ENCODE measurements at regions not wholly inside any gene's neighbourhood (a gene's known extent, or its start where the extent isn't known, plus 50 kb on each side); places are given as distances from the start of the nearest gene placed in this dataset.

DNA sequence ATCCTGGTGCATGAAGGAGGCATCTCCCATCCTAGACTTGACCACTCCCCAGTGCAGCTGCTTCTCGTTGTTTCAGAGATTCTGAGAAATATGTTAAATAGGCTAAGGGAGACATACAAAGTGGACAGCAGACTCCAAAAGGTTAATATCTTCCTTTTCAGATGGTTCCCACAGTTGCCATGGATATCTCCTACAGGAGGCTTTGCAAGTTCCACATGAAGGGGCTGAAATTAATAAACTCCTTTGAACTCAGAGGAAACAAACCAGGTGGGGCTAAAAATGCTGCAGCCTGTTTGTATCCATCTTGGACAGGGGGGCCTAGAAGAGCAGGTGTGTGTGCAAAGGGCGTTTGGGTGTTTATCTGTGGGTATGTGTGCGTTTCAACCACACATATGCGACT lies 257.4 kb upstream of the XYLT1 start:
- no peak for DNase-seq

DNA sequence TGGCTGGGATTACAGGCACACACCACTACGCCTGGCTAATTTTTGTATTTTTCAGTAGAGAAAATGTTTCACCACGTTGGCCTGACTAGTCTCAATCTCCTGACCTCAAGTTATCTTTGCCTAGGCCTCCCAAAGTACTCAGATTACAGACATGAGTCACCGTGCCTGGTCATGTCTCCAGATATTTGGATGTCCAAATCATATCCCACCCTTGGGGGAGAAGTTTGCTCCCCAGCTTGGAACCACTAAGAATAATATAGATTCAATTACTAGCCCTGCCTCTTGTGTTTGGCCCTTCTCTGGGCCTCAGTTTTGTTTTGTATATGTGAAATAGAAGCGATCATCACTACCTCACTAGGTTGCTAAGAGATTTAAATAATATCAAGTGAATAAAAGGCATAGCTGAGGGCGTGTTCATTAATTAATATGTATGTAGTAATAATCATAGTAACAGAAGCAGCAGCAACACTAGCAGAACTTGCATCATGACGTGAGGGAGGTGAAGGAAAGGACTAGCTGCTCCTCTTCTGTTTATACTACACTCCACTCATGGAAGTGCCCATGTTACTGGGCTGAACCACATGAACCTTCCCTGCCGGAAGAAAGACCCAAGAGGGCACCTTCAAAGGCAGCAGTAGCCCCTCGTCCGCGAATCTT lies 253.6 kb upstream of the XYLT1 start:
- DNase-seq = no peak

DNA sequence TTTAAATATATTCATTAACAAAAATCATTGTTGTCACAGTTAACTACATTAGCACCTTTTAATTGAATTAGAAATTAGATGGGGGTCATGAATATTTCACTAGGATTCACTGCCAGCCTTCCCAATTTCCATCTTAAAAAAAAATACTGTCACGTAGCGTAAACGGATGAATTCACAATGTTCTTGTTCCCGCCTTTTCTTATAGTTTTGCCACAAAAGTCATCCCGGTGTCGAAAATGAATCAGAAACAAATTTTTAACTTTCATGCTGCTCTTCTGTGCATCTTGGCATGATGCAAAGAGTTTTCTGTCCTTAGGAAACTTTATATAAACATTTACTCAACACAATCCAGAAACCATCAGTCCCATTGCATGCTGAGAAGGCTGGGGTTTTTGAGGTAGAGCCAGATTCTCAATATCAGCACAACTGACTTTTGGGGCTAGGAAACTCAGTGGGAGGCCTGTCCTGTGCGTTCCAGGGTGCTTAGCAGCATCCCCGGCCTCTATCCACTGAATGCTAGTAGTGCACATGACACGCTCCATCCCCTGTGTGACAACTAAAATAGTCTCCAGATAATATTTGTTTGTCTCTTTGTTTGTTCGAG lies 252.9 kb upstream of the XYLT1 start:
- DNase-seq = no peak

DNA sequence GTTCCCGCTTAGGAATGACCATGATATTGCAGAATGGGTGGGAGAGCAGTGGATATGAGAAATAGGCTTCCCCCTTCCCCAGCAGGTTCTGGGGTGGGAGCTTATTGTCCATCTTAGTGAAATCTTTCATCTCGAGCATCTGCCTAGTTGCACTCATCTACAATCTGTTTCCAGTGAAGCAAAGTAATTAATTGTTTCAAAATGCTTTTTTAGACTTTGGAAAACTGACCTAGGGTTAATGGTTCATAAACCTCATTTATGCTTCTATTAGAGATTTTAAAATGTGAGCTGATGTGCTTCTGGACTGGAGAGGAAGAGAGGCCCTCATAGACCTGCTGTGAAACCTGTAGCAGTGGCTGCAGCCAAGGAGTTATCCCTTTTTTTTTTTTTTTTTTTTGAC lies 247.7 kb upstream of the XYLT1 start:
- peak; percentile 8 for DNase-seq

DNA sequence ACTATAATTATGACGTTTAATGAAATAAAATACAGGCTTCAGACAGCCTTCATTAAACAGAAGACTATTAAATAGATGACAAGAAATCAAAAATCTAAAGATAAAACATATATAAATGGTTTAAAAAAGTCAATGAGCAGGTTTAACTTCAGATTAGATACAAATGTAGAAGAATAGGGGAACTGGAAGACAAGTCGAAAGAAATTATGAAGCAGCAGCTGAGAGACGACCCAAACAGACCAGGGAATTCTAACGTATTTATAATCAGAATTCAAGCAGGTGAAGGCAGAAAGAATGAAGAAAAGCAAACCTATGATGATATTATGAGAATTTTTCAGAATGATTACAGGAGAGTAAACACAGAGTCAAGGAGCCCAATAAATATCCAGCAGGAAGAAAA lies 235.1 kb upstream of the XYLT1 start:
- DNase-seq = no peak

DNA sequence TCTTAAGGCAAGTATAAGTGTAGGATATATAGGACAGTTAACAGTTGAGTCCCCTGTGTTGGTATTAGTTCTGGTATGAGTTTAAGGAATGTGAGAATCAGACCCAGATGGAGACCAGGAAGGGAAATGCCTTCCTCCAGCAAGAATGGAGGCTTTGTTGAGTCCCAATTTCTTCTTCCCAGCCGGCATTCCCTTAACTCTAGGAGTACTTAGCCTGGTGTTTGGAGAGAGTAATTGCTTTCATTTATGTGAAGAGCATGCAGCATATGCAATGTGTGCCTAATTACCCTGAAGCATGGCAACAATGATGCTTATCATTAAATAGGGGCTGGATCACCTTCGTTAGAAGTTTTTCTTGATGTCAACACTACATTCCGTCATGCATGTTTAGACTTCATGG lies 225.9 kb upstream of the XYLT1 start:
- no peak for DNase-seq

DNA sequence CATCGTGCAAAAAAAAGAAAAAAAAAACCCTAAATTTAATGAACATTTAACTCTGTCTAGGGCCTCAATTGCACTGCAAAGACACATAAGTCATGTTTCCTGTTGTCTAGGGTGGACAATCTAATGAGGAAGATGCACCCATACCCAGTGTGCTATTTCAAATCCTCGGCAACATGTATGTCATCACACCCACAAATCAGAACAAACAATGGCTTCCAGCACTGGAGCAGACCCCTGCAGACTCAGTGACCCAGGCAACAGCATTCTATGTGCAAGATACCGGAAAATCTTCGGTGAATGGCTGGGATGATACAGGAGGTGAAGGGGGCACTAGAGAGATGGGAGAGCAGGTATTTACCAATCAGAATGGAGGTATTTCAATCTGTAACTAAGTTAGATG lies 221.7 kb upstream of the XYLT1 start:
- no peak for DNase-seq

DNA sequence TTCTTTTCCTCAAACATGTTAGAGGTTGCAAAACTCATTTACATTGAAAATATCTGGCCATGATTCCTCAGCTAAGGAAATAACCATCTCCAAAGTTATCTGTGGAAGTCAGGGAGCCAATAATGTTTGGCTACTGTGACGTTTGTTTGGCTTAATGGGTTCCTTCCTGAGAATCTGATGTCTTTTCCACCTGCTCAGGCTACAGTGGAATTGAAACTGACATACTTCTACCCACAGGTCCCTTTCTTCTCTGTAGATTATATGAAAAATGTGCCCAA lies 221.1 kb upstream of the XYLT1 start:
- no peak for DNase-seq

DNA sequence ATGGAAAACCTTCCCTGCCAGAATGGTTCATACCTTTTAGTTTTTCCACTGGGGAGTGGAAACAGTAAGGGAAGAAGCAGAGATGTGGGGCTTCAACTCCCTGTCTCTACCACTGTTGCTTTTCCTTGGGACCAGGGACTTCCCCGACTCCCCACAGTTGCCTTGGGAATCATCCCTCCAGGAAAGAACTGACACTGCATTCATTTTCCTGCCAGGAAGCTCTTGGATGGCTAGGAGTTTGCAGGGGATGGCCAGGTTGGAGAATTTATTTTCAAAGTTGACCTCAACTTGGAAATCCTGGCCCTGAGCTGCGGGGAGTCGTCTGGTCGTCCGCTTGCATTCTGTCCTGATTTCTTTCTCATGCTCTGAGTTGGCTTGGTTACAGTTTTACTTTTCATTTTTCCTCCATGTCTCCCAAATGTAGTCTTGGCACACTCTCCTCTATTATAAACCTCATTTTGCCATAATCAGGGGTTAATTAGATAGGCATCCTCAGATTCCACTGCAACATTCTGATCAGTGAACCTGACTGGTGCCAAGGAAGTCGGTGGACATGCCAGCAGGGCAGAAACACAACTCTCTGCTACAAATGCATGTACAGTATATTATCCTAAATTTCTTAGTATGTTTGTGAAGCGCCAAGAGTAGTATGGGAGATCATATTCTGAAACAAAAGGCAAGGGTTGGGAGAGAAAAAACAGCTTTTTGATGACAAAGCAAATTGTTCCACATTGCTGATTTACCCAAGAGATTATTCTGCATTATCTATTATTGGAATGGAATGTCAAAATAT lies 220.5 kb upstream of the XYLT1 start:
- DNase-seq = no peak

DNA sequence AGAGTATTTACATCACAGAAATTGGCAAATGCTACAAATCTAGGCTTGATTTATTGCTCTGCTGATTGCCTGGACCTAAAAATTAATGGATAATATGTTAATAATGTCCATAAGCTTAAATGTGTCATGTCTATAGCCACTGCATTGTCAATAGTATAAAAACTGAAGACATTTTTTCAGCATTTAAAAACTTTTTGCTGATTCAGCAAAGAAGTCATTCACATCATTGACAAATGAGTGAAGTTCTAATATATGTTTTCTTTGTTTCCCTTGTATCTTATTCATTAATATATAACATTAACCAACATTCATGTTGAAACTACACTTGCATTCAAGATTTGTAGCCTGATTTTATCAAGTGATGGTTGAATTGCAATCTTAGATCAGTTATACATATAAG lies 214.7 kb upstream of the XYLT1 start:
- no peak for DNase-seq

DNA sequence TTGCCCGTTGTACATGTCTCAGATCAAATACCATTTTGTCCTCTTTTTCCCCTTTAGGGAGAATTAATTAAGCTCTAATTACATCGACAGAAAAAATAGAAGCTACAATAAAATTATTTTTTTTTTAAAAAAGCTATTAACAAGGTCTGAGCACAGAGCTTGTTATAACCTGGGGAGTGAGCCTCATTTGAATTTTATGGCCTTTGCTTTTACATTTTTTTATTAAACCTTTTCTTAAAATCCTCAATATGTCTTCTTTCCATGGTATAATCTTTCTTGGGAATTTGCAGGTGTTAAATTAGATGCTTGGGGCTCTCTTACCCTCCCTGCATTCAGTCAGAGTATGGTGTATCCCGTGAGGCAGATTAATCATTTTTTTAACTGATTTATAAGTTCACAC lies 212.5 kb upstream of the XYLT1 start:
- DNase-seq = peak; percentile 49

DNA sequence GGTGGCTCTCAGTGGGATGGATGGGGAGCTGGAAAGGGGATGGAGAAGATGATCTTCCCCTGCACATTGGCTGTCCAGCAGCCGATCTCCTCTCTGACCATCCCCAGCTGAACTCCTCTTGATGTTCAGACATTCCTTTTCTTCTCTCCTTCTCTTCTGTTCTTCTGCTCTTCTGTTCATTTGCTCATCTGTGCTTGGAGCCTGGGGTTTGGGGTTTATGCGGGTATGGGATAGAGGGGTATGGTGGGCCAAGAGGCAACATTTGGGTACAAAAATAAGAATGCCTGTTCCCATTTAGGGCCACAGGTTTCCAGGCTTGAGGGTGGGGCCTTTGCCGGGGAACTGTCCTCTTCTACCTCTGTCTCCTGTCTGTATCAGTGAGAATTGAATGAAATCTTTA lies 205.4 kb upstream of the XYLT1 start:
- no peak for DNase-seq

DNA sequence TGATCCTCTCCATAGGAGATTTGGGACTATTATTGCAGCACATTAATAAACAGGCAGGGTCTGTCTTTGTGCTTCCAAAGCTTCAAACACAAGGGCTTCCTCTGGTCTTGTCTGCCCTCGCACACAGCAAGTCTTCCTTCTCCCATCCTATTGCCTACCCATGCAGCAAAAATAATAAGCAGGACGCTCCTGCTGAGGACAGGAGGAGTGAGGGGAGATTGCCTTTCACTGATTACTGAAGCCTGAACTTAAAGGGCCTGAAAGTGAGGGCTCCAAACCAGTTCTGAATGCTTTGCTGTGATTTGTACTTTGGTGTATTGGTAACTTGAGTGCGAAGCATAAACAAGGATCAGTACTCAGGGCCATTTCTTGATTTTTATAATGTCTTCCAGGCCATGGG lies 197.6 kb upstream of the XYLT1 start:
- no peak for DNase-seq

DNA sequence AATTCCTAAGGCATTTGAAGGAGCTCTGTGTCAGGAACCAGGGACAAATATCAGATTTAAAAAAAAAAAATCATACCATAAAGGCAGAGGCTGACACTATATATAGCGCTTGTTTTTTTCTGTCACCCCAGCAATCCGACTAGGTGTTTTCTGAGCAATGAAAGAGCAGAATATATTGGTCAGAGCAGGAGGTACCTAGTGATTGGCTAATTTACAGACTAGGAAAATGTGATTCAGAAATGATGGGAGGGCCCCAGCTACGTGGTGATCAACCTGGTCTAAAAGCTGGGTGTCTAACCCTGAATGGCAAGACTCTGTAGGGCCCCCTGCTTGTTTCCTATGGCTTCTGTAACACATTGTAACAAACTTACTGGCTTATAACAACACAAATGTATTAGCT lies 195.5 kb upstream of the XYLT1 start:
- DNase-seq = no peak

DNA sequence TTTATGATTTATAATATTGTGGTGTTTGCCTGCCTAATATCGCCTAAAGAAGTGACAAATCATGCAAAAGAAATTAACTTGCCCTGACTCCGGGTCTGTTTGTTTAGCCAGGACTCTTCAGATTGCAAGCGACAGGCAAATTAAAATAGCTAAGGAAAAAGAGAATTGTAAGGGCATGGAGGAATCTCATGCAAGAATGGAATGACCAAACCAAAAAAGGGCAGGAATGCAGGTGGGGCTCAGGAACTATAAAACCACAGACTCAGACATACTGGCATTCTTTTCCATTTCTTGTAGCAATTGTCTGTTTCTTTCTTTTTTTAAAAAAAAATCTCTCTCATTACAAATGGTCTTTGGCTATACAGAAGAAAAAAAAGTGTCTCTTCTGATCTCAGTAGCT lies 188.1 kb upstream of the XYLT1 start:
- no peak for DNase-seq

DNA sequence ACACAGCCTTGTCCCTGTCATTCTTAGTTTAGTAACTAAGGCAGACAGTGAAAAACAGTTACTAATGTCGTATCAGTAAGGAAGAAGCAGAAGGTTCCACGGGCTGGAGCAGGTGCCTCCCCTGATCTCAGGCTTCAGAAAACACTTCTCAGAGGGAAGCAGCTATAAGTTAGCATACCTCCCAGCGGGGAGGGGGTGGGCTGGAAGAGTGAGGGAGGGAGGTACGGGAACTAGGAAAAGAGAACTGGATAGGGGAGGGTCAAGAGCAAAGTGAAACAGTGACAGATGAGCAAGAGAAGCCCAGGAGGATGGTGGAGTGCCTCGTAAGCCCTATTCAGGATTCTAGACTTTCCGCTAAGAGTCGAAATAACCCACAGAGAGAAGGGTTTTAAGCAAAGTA lies 186.3 kb upstream of the XYLT1 start:
- no peak for DNase-seq

DNA sequence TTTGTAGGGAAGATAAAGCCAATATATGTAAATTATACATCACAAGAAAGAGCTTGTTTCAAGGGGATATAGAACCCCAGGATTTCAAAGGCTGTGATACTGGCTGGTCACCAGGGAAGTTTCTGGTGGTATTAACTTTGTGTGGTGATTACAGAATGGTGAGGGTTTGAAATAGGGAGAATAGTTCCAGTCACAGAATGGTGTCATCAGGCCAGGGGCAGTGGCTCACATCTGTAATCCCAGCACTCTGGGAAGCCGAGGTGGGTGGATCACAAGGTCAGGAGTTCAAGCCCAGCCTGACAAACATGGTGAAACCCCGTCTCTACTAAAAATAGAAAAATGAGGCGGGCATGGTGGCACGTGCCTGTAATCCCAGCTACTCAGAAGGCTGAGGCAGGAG lies 183.8 kb upstream of the XYLT1 start:
- DNase-seq = no peak

DNA sequence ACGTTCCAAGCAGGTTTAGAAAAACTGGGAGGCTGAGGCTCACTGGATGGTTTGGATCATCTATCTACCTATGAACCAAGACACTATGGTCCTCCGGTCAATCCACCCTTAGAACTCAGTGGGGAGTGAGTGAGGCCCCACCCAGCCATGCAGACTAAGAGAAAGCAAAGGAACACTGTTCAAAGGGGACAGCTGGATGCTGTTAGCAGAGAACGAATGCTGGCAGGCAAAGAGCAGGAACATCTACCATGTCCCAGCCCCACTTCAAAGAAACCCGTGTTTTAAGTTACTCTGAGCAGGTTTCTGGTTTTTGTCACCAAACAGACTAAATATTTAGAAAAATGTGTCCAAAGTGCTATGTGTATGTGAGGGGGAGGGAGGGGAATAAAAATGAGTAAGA lies 183.4 kb upstream of the XYLT1 start:
- no peak for DNase-seq

DNA sequence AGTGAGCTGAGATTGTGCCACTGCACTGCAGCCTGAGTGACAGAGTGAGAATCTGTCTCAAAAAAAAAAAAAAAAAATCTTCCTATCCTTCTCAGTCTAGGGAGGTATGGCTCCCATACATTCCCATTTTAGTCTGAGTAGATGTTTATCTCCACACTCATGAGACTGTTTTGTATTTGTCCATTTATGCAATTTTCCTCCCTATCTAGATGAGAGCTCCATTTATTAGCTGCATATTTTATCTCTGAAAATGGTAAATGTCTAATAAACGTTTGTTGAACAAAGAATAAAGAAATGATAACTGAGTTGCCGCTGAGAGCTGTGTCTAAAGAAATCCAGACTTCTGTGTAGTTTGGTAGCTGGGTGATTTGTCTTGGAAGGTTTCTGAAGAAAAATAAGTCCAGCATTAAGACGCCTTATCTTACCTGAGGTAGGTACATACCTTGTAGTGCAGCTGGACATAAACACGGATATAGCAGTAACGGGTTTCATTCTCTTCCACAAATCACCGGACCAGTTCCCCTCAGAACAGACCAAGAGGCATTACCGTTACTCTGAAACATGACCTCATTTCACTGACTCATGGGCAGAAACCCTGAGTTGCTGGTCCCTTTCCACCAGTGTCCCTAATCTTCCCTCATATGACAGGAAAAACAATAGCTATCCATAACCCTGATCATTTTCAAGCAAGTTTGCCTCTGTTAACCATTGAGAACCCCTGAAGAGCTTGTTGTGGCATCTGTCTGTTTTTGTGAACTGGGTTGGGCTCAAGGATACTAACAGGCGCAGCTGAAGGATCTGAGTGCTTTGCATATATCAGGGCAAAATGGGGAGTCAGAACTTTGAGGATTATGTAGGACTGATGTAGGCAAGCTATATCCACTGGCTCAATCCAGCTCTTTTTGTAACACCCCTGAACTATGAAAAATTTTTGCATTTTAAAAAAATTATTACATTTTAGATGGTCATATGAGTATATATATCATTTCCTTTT lies 177.4 kb upstream of the XYLT1 start:
- no peak for DNase-seq

DNA sequence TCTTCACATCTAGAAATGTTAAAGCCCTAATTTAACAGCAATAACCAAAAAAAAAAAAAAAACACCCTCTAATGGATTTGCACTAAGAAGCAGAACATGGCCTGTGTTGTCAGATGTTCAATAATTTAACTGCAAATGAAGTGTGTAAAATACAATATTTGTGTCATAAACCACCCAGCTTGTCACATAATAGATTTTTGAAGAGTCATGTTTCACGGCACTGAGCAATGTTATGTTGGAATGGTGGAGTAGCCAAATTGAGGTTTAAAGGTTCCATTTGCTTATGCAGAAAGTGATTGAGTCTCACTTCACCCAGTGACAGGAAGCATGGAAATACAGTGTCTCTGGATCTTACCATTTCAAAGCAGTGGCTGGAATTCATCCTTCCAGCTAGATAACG lies 173.2 kb upstream of the XYLT1 start:
- DNase-seq = no peak

DNA sequence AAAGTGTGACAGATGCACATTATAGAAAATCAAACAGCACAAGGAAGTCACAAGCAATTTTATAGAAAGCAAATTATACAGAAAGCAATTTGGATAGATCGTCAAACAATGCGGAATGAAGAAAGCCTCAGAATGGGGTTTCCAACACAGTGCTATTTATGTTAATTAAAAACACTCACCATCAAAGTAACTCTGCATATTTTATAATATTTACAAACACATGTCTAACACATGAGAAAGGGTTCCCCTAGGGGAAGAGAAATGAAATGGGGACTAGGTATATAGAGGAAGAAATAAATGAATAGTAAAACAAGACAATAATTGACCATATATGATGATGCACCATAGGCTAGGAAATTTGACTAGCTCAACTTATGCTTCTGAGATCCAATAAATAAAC lies 171.2 kb upstream of the XYLT1 start:
- no peak for DNase-seq

DNA sequence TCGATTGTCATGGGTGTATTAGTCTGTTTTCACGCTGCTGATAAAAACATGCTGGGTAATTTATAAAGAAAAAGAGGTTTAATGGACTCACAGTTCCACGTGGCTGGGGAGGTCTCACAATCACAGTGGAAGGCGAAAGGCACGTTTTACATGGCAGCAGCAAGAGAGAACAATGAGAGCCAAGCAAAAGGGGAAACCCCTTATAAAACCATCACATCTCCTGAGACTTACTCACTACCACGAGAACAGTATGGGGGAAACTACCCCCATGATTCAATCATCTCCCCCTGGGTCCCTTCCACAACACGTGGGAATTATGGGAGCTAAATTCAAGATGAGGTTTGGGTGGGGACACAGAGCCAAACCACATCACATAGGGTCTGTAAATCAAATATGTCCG lies 167.4 kb upstream of the XYLT1 start:
- DNase-seq = no peak

DNA sequence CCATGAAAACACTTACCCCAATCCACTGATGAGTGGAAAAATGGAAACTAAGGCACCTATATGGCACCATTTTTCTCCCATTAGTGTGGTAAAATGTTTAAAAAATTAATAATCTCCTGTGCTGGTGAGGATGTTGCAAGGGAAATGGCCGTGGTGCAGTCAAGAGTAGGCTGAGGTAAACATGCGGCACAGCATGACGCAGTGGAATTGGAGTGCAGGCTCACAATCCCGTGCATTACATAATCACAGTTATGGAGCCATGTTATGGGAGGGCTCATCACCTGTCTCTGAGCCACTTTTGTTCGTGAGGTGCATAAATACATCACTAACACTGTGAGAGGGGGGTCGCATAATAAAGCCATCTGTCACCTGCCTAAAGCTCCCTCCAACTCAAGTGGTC lies 164.4 kb upstream of the XYLT1 start:
- DNase-seq = peak; percentile 88
